Bone marrow (tissue), 2 donors: ENCODE measurements at regions not wholly inside any gene's neighbourhood (a gene's known extent, or its start where the extent isn't known, plus 50 kb on each side); places are given as distances from the start of the nearest gene placed in this dataset.
"Not testable (repeated sequence)": the region's sequence is repeated elsewhere in the genome, so short reads cannot be mapped to it uniquely, and the experiment has no call there.

Experiments
- DNase-seq, 2 donors: peaks; one replicate each; lab custom pipeline; 2025; lab: John Stamatoyannopoulos, UW

DNA sequence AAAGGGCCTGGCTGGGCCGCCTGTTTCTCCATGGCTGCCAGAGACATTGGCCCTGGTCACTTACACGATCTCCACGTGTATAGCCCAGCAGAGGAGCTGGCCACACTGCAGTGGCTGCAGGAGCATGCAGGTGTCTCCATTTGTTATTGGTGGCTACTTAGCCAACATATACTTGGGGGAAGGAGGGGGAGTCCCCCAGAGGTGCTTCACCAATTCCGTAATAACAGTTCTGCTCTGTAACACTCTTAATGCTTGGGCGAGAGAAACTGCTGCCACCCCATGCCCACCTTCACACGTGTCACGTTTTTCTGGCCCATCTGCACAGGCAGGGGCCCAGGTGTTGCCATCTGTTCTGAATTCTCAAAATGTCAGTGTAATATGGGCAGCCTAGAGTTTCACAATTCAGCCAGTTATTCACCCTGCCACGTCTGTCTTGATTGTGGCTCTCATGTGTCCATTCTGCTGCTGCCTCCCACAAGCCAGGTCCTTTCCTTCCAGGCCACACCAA lies 353.5 kb downstream of the BCL2L11 start:
- not testable (repeated sequence) for DNase-seq

DNA sequence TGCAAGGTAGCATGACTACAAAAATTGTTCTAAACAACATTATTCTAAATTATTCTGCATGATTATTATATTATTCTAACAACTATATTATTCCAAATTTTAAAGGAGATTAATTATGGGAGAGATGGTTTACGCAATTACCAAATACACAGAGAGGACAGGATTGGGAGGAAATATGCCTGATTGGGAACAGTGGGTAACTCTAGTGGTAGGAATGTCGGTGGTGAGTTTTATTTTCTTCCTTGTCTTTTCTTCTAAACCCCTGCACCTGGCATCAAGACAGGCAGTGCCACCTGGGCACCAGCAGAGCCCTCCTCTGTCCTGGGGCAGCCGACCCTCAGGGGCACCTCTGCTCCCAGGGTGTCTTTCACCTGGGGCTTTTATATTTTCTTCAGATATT lies 357.6 kb downstream of the BCL2L11 start:
- not testable (repeated sequence) for DNase-seq

GRCh38 chr2:111478871-111479318 lies 358.2 kb downstream of the BCL2L11 start:
- not testable (repeated sequence) for DNase-seq

GRCh38 chr2:111480016-111480625 lies 359.4 kb downstream of the BCL2L11 start:
- not testable (repeated sequence) for DNase-seq

- not testable (repeated sequence) for DNase-seq
Measured at GRCh38 chr2:111480633-111481032, 359.9 kb downstream of the BCL2L11 start.

GRCh38 chr2:111481219-111481618 lies 360.5 kb downstream of the BCL2L11 start:
- not testable (repeated sequence) for DNase-seq

GRCh38 chr2:111482987-111483679 lies 362.4 kb downstream of the BCL2L11 start:
- DNase-seq, result not testable (repeated sequence)

GRCh38 chr2:111484097-111484496 lies 363.4 kb downstream of the BCL2L11 start:
- not testable (repeated sequence) for DNase-seq

- not testable (repeated sequence) for DNase-seq
Measured at GRCh38 chr2:111485895-111486294, 365.2 kb downstream of the BCL2L11 start.

- DNase-seq, result not testable (repeated sequence)
Measured at GRCh38 chr2:111488451-111488850, 367.7 kb downstream of the BCL2L11 start.

GRCh38 chr2:111489460-111489859 lies 368.7 kb downstream of the BCL2L11 start:
- not testable (repeated sequence) for DNase-seq

- DNase-seq, result not testable (repeated sequence)
Measured at GRCh38 chr2:111491181-111491580, 370.5 kb downstream of the BCL2L11 start.

- not testable (repeated sequence) for DNase-seq
Measured at GRCh38 chr2:111491614-111492013, 370.9 kb downstream of the BCL2L11 start.

DNA sequence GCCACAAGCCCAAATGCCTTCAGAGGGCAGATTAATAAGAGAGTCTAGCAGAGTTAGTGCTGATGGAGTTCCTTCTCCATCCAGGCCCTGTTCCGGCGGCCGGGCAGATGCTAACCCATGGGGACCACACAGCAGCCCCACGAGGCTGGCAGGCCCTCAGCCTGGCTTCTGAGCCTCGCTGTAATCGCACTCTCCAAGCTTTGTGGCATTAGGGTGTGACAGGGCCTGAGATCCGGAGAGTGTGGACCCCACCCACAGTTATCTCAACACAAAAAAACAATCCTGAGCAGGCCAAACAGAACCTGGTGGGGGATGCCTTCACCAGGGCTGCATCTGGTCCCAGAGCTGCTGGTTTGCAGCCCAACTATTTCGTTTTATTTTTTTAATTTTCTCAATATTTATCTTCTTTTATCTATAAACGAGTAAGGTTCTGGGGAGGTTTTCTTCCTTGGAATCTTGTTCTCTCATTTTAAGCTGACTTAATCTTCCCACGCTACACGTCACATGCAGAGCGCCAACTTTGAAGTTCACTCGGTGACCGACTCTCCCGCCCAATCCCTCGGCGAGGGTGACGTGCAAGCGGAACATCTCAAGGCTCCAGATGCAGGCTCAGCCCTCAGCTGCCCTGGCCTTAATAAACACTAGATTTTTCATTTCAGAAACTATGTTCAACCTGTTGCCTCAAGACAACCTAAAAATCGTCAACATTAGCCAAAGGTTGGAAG lies 372.4 kb downstream of the BCL2L11 start:
- DNase-seq, result not testable (repeated sequence)

- DNase-seq, result not testable (repeated sequence)
Measured at GRCh38 chr2:111493720-111494078, 373.0 kb downstream of the BCL2L11 start.

DNA sequence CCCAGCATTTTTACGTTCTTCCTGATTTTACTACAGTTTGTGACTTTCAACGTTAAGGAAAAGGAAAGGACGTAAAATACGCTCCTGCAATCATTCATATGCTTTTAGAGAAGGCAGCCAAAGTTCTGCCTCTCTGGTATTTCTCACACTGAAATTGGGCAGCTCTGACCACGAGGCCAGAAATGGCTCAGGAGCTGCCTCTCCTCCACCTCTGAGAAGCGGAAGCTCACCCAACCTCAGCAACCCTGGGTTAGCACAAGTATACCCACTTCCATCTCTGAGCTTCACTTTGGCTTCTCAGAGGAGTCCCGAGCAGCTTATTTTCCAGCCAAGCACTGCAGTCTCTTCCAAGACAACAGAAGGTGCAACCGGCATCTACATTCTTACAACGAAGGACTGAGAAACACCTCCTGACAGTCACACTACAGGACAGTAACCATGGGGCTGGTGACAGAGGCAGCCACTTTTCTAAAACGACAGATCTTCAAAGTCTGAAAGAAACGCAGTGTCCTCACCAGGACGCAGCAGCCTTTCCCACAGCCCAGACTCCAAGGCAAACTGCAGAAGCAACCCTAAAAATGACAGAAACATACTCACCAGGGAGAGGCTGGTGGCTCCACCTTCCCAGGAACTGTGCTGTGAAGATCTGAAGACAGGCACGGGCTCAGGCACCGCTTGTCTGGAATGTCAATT lies 373.7 kb downstream of the BCL2L11 start:
- DNase-seq, result not testable (repeated sequence)

DNA sequence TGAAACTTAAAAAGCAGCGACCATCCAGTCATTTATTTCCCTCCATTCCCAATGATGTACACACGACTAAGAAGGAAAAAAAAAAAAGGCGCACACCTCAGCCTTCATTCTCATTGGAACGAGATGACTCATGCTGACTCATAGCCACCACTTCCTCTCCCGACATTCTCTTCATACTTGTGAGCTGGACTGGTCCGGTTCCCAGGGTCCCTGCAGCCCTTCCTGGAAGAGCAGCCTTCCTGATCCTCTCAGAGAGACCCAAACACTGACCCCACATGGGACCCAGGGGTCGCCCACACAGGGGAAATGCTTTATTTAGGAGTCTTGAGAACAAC lies 374.2 kb downstream of the BCL2L11 start:
- not testable (repeated sequence) for DNase-seq

- not testable (repeated sequence) for DNase-seq
Measured at GRCh38 chr2:111495636-111496035, 374.9 kb downstream of the BCL2L11 start.

DNA sequence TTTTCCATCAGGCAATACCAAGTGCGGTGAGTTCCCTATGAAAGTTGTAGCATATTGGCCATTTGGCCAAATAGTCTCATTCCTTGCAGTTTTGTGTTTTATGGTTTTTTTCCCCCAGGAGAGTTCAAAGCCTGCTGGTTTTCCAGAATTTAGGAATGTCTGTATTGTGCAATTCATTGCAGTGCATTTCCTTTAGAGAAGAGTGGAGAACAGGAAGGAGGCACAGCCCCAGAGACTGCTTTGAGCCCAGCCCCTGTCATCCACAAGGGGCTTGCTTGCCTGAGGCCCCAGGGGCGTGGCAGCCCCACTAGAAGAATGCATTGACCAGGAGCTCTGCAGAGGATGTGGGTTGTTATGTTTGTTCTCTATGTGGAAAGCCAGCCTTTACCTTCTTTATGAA lies 375.5 kb downstream of the BCL2L11 start:
- DNase-seq, result not testable (repeated sequence)

- DNase-seq, result not testable (repeated sequence)
Measured at GRCh38 chr2:111496860-111497259, 376.1 kb downstream of the BCL2L11 start.

GRCh38 chr2:111497270-111497669 lies 376.6 kb downstream of the BCL2L11 start:
- DNase-seq, result not testable (repeated sequence)

- not testable (repeated sequence) for DNase-seq
Measured at GRCh38 chr2:111500536-111501062, 379.9 kb downstream of the BCL2L11 start.
